GM18502 (cell line): ENCODE measurements at regions not wholly inside any gene's neighbourhood (a gene's known extent, or its start where the extent isn't known, plus 50 kb on each side); places are given as distances from the start of the nearest gene placed in this dataset.

Source experiments
- ATAC-seq: cut with Tn5 transposase; IDR thresholded peaks from one replicate; pipeline ENCODE4 v1.9.1; 2021; ENCODE audit warnings: mild to moderate bottlenecking; ENCODE audit not compliant: unreplicated experiment, poor library complexity

- ATAC-seq: no peak
These were observed 277.6 kb downstream of the GASK1B start for GRCh38 chr4:157895205-157895604.

DNA sequence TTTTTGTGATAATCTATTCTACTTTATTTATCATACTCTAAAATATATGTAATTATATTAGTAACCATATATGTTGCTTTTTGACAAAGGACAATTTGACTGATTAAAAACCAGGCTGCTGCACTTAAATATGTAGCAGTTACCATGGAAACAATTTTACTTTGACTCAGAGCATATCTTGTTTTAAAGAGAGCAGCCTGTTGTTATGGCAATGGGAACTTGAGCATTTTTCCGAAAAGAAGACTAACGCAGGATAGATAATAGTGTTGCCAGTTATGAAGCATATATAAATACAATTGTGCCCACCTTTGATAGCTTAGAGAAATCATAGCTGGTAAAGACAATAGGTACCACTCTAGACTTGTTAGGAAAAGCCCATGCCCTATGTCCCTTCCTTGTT is 283.0 kb downstream of the GASK1B start:
- no peak for ATAC-seq

DNA sequence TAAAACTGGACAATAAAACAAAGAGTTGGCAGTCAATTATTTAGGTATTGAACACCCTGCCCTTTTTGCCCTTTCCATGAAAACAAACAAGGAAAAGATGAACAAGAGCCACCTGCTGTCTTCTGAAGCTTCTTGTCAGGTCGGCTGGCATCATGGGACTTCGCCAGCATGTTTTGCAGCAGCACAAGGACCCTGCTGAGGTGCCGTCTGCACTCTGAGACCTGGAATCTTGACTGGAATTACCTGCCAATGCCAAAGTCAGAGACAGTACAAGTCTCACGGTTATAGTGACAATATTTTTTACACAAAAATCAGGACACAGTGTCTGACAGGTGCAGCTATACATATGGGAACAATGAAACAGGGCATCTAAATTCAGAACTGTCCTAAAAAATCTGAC is 284.5 kb downstream of the GASK1B start:
- no peak for ATAC-seq

- ATAC-seq: no peak
These were observed 285.5 kb downstream of the GASK1B start for GRCh38 chr4:157887316-157887715.

DNA sequence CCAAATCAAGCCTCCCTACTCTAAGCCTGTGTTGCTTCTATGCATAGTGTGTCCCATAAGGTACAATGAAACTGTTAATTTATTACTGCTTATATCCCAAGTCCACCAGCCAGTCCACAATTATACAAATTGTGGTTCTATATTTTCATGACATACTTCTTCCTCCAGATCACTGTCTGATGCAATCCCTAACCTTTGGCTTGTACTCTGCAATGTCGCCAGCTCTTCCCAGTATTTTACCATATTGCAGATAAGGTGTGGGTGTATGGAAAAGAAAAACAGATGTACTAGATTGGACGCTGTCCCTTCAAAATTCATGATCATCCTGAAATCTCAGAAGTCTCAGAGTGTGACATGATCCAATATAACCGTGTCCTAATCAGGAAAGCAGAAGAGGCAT is 286.2 kb downstream of the GASK1B start:
- no peak for ATAC-seq

- no peak for ATAC-seq
These were observed 287.0 kb downstream of the GASK1B start for GRCh38 chr4:157885811-157886210.

DNA sequence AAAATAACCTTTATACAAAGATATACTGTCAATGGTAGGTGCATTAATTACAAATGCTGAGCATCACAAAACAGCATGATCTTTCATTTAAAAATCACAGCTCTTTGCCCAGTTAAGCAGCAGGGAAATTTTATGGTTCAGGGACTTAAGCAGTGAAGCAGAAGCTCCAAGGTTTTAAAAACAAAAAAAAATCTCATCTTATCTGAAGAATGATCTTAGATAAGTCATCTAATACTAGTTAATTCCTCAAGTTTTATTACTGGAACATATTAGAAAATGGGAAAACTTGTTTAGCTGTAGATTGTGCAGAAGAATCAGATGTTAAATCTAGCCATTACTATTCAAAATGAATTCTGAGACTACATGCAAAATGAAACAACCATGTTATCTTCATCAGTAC is 289.9 kb downstream of the GASK1B start:
- no peak for ATAC-seq

DNA sequence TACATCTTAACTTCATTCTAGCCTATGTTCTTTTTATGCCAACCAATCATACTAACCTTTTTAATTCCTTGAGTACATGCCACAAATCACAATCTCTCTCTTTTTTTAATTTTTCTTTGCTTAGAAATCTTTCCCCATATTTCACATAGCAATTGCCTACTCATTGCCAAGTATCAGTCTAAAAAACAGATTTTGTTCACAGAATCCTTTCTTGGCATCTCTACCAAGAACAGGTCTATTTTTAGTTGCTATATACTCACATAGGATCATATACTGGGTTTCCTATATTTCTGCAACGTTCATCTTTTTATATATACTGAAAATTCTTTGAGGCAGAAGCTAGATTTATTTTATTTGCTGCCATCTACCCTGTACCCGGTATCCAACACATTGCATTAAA is 292.1 kb downstream of the GASK1B start:
- no peak for ATAC-seq

DNA sequence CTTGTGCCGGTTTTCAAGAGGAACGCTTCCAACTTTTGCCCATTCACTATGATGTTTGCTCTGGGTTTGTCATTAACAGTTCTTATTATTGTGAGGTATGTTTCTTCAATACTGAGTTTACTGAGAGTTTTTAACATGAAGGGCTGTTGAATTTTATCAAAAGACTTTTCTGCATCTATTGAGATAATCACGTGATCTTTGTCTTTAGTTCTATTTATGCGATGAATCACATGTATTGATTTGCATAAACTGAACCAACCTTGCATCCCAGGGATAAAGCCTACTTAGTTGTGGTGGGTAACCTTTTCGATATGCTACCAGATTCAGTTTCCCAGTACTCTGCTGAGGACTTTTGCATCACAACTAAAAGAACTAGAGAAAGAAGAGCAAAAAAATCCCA is 318.0 kb downstream of the GASK1B start:
- ATAC-seq: no peak

- no peak for ATAC-seq
These were observed 332.2 kb downstream of the GASK1B start for GRCh38 chr4:157840648-157841047.

DNA sequence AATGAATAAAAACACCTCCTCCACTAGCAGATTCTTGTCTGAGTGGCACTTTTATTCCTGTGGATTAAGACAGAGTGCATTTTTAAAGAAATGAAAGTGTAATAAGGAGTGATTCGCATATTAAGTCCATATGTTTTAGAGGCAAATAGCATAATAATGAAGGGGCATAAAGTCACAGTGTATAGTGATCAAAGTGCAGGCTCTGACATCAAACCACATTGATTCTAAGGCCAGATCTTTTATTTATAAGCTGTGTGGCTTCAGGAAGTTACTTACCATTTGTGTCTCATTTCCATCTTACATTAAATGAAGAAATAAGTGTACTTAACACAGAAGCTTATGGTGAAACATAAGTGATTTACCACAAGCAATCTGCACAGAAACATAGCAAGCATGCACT is 332.8 kb downstream of the GASK1B start:
- ATAC-seq: no peak

DNA sequence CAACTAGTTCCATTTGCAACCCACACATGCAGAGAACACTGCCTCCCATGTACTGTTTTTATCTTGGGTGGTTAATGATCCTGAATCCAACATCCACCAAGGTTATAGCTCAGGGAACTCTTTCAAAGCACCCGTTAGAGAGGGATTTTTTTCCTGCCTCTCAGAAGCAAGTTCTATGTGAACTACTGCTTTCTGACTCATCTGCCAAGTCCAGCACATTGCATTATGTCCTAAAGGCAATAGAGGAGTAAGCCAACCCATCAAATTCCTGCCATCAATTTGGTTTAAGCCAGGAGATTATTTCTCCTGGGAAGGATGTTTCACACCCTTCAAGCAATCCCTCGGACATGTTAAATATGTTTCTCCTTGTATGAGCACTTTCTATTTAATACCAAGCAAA is 334.5 kb downstream of the GASK1B start:
- ATAC-seq: no peak

GRCh38 chr4:157837071-157837703 is 335.6 kb downstream of the GASK1B start:
- no peak for ATAC-seq

DNA sequence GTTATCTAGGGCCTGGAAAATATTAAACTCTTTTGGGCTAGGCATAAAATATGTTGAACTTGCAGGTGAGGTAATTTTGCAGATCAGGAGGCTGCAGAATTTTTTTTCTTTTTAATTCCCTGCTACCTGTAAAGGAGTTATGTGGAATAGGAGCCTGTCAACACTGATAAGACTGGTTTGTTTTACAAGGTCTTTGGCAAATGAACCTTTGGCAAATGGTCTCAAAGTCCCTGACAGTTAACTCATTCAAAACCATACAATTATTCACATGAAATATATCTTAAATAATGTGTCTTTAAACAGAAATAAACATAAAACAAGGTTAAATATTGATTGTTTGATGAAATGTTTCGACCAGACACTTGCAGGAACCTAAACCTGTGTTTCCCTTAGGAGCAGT is 340.2 kb downstream of the GASK1B start:
- no peak for ATAC-seq

DNA sequence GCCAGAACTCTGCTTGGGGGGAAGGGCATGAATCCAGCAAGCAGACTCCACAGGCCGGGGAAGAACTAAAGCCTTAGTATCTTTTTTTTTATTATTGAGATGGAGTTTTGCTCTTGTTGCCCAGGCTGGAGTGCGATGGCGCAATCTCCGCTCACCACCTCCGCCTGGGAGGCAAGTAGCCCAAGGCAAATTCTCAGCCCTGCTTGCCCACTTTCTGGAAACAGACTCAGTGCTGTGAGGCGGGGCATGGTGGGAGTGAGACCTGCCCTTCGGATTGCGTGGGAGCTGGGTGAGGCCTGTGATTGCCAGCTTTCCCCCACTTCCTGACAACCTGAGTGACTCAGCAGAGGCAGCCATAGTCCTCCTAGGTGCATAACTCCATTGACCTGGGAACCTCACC is 348.8 kb downstream of the GASK1B start:
- no peak for ATAC-seq

- ATAC-seq: no peak
These were observed 351.0 kb downstream of the GASK1B start for GRCh38 chr4:157821814-157822213.

GRCh38 chr4:157819693-157820464 is 352.9 kb downstream of the GASK1B start:
- ATAC-seq: no peak

- no peak for ATAC-seq
These were observed 353.7 kb downstream of the GASK1B start for GRCh38 chr4:157818946-157819692.

DNA sequence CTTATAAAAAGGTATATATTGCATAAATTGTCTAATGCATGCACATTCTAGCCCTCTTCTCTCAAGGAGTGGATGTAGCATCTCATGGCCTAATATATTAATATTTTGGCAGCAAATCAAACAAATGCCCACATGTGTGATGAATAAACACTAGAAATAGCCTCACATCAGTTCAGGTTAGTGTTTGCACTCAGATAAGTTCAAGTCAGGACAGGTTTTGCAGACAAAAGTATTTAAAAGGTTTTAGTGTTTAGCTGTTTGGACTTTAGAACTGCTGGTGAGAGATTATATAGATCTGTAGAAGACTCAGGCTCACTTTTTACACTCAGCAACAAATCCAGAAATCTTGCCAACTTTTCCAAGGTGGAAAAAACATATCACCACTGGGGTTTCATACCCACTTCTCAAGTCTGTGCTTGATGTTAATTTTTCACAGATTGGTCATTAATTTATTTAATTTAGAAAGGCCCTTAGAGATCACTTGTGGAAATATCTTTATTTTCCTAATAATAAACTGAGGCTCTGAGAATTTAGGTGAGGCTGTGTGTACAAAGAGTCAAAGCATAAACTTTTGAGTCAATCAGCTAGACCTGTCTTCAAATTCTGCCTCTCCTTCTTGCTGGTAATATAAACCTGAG is 362.6 kb downstream of the GASK1B start:
- no peak for ATAC-seq

GRCh38 chr4:157808796-157809383 is 363.9 kb downstream of the GASK1B start:
- no peak for ATAC-seq

GRCh38 chr4:157806184-157806583 is 366.6 kb downstream of the GASK1B start:
- ATAC-seq: no peak
